K562 (cell line): ENCODE measurements at regions not wholly inside any gene's neighbourhood (a gene's known extent, or its start where the extent isn't known, plus 50 kb on each side); places are given as distances from the start of the nearest gene placed in this dataset.

Source experiments
- ATAC-seq: fragments of 200-7000 bp; cut with Tn5 transposase; 3 replicates; pipeline ENCODE4 v1.9.1; 2020; ENCODE audit warnings: moderate library complexity
- BruUV-seq: library from RNA; stranded (reverse); fragments of 400-500 nt; replicated peaks from 2 replicates; lab custom pipeline; 2021; lab: Mats Ljungman, UMichigan
- CTCF ChIA-PET: fragments of 300-600 bp; formaldehyde crosslinking; extraction: SDS; loops from one replicate; lab custom pipeline; 2021; ENCODE audit warnings: low intra/inter-chr PET ratio; lab: Yijun Ruan, JAX
- POLR2A ChIA-PET: fragments of 300-600, 350-650 bp; sonication (Branson Sonifier 250); formaldehyde crosslinking; extraction: SDS; loops from one replicate; lab custom pipeline; 2021; ENCODE audit warnings: antibody characterized with exemption, inconsistent platforms; lab: Yijun Ruan, JAX
- DNase-seq, 4 experiments: peaks; one replicate each; pipeline versions ENCODE4 v3.0.0 to v3.0.0-alpha.2; 2011 to 2018; ENCODE audit warnings: low spot score in 3 of 4, mixed read lengths in 3 of 4; ENCODE audit errors: extremely low read depth in 1 of 4
- FAIRE-seq: peaks from 2 replicates; lab custom pipeline; 2011; peaks lifted over from hg19 to GRCh38; lab: Jason Lieb, UNC
- H2AFZ ChIP-seq: 2 replicates; pipeline ENCODE4 v1.6.0; 2011; ENCODE audit warnings: low read depth, low read length, control low read depth, inconsistent platforms
- H3K27ac ChIP-seq: fragments of 200-600 bp; 3 replicates; pipeline ENCODE4 v1.8.0; 2011; ENCODE audit warnings: low read depth, mild to moderate bottlenecking, control low read depth, inconsistent platforms, low read length, moderate library complexity, mixed read lengths; ENCODE audit errors: extremely low read depth
- H3K27me3 ChIP-seq, 2 experiments: fragments of 300-600 bp in 1 of 2; 2 replicates in 1 of 2; 3 replicates in 1 of 2; pipeline versions ENCODE4 v1.6.0 to v1.8.0; 2011; ENCODE audit warnings: inconsistent platforms in 2 of 2, low read length in 2 of 2, mild to moderate bottlenecking in 1 of 2, mixed read lengths in 1 of 2, moderate library complexity in 1 of 2; ENCODE audit not compliant: control insufficient read depth in 2 of 2, insufficient read depth in 2 of 2
- H3K36me3 ChIP-seq: fragments of 300-600 bp; 3 replicates; pipeline ENCODE4 v1.8.0; 2011; ENCODE audit warnings: mild to moderate bottlenecking, low read length, inconsistent platforms; ENCODE audit not compliant: control insufficient read depth, insufficient read depth
- H3K4me1 ChIP-seq, 2 experiments: fragments of 200-600 bp in 1 of 2; replicated peaks in 1 of 2; 2 replicates in 1 of 2; 3 replicates in 1 of 2; pipeline versions ENCODE4 v1.5.1 to v1.8.0; 2011; ENCODE audit warnings: inconsistent platforms in 2 of 2, low read length in 2 of 2, mild to moderate bottlenecking in 1 of 2, mixed read lengths in 1 of 2, moderate library complexity in 1 of 2; ENCODE audit not compliant: control insufficient read depth in 2 of 2, insufficient read depth in 2 of 2
- H3K4me2 ChIP-seq: 2 replicates; pipeline ENCODE4 v1.6.1; 2011; ENCODE audit warnings: low read length, control low read depth, inconsistent platforms, mixed read lengths; ENCODE audit not compliant: insufficient read depth
- H3K4me3 ChIP-seq: fragments of 200-600 bp; sonication (generic), shearing (Covaris generic); 2 replicates; pipeline ENCODE4 v1.5.1; 2016; ENCODE audit warnings: control low read depth, inconsistent platforms
- H3K79me2 ChIP-seq: fragments of 200-600 bp; 3 replicates; pipeline ENCODE4 v1.8.0; 2011; ENCODE audit warnings: low read length, inconsistent platforms; ENCODE audit not compliant: control insufficient read depth, insufficient read depth
- H3K9ac ChIP-seq, 2 experiments: 2 replicates each; pipeline versions ENCODE4 v1.6.0 to v1.6.1; 2011; ENCODE audit warnings: low read depth in 2 of 2, low read length in 2 of 2, control low read depth in 1 of 2, inconsistent platforms in 1 of 2, mild to moderate bottlenecking in 1 of 2, mixed read lengths in 1 of 2; ENCODE audit not compliant: insufficient read depth in 1 of 2
- H3K9me1 ChIP-seq: one replicate; pipeline ENCODE4 v1.6.0; 2011; ENCODE audit warnings: inconsistent platforms, mild to moderate bottlenecking, low read length, moderate library complexity; ENCODE audit not compliant: control insufficient read depth, insufficient read depth
- H3K9me3 ChIP-seq: replicated peaks from 2 replicates; pipeline ENCODE4 v1.5.1; 2011; ENCODE audit warnings: low read depth, low read length, inconsistent platforms; ENCODE audit not compliant: control insufficient read depth, insufficient read depth
- H4K20me1 ChIP-seq: replicated peaks from 2 replicates; pipeline ENCODE4 v1.6.1; 2011; ENCODE audit warnings: low read length, inconsistent platforms, mixed read lengths; ENCODE audit not compliant: control insufficient read depth, insufficient read depth
- ATF1 ChIP-seq, 2 experiments: fragments of 450-650 bp in 1 of 2; IDR thresholded peaks; 2 replicates each; pipeline ENCODE4 v1.6.1; 2016; ENCODE audit warnings: missing compliant biosample characterization in 1 of 2, missing genetic modification characterization in 1 of 2
- ESRRA ChIP-seq: fragments of 450-650 bp; IDR thresholded peaks from 2 replicates; pipeline ENCODE4 v1.6.1; 2014; ENCODE audit warnings: low read depth, mild to moderate bottlenecking, moderate library complexity, borderline replicate concordance
- ETV1 ChIP-seq: fragments of 450-650 bp; conservative IDR thresholded peaks from 2 replicates; pipeline ENCODE4 v1.6.1; 2016; ENCODE audit warnings: missing genetic modification characterization, control low read depth, low read depth, missing compliant biosample characterization
- L3MBTL2 ChIP-seq: fragments of 450-650 bp; IDR thresholded peaks from 2 replicates; pipeline ENCODE4 v1.6.1; 2016; ENCODE audit warnings: mild to moderate bottlenecking, moderate library complexity
- POLR2B ChIP-seq: fragments of 450-650 bp; IDR thresholded peaks from 2 replicates; pipeline ENCODE4 v1.6.1; 2018; ENCODE audit warnings: low read depth; ENCODE audit not compliant: partially characterized antibody
- ZHX1 ChIP-seq: fragments of 150-350 bp; conservative IDR thresholded peaks from 2 replicates; pipeline ENCODE4 v1.6.1; 2014; ENCODE audit warnings: low read length
- ZNF79 ChIP-seq: fragments of 250-450 bp; sonication (Bioruptor Pico); IDR thresholded peaks from 2 replicates; pipeline ENCODE4 v1.4.0; 2020; ENCODE audit warnings: low read depth, mild to moderate bottlenecking, moderate library complexity
- WGBS: fragments of 100-300 bp; shearing (Covaris generic); methylation state at CpG from one replicate; pipeline ENCODE4 v1.1.6; 2016; ENCODE audit warnings: low coverage, mixed read lengths; ENCODE audit not compliant: insufficient coverage; ENCODE audit errors: missing lambda C conversion rate; 5-methylcytosine and 5-hydroxymethylcytosine counted together
- in situ Hi-C: fragments of 300-500 bp; cut with MboI; formaldehyde crosslinking; loops from 4 replicates; pipeline ENCODE4 v1.15.0; 2018; ENCODE audit warnings: inconsistent platforms, mixed read lengths
- intact Hi-C: fragments of 100-400 bp; cut with micrococcal nuclease; formaldehyde crosslinking; loops from 2 replicates; pipeline ENCODE4 v1.14.2; 2022

GRCh38 chr13:55777612-55778011 is 1363.1 kb upstream of the PRR20A start:
- TF ChIP-seq ESRRA = no peak
- no peak for TF ChIP-seq ETV1 (tag)
- TF ChIP-seq POLR2B = no peak
- TF ChIP-seq ZHX1 = no peak
- TF ChIP-seq ATF1 (CRISPR knock-in tag; IDR thresholded peaks at IDR 0.05) = no peak
- TF ChIP-seq ATF1 (tag; IDR thresholded peaks at IDR 0.05) = no peak
- TF ChIP-seq ZNF79 (CRISPR knock-in tag) = no peak
- TF ChIP-seq L3MBTL2 = no peak
- Histone ChIP-seq H4K20me1 (no peaks in the 10 kb centered on the region), H3K4me3 (no peak overlapping the region), H3K4me2 (no peak overlapping the region), H3K9me1 (no peaks in the 10 kb centered on the region), H3K4me1 (no peaks in the 10 kb centered on the region), H2AFZ (no peak overlapping the region), H3K79me2 (no peaks in the 10 kb centered on the region), H3K9ac (no peak overlapping the region), H3K27me3 (no peaks in the 10 kb centered on the region), H3K27ac (no peak overlapping the region), H3K36me3 (no peaks in the 10 kb centered on the region), H3K9me3 (no peaks in the 10 kb centered on the region; the same call in 1 of the 2 replicates)
- POLR2A ChIA-PET = no interaction called here
- in situ Hi-C loops (no loop called here), intact Hi-C loops (no loop called here)
- WGBS = 0% methylated on average over 2 of the region's 2 CpGs
- BruUV-seq = no TSS peak
- FAIRE-seq = no peak
- CTCF ChIA-PET = no interaction called here
- ATAC-seq = no peak
- DNase-seq = no peak
